ENCODE measurements at regions not wholly inside any gene's neighbourhood (a gene's known extent, or its start where the extent isn't known, plus 50 kb on each side); places are given as distances from the start of the nearest gene placed in this dataset.
"Not testable (repeated sequence)": the region's sequence is repeated elsewhere in the genome, so short reads cannot be mapped to it uniquely, and the experiment has no call there.

- WGBS, 2 experiments (ENCODE audit: extremely low coverage in 2 of 2, insufficient read length in 1 of 2), result no CpG with 5 or more reads among the region's 6 CpGs
- H3K4me1 ChIP-seq (ENCODE audit: control insufficient read depth, insufficient read depth, low read length); H3K4me3 ChIP-seq (ENCODE audit: insufficient read depth, low read depth, low read length); H3K27ac ChIP-seq (ENCODE audit: insufficient read depth, low read length); BruUV-seq (replicated peaks); dilution Hi-C loops (cut with HindIII; ENCODE audit: low sequenced_read_pairs, unreplicated experiment); H3K56ac ChIP-seq (ENCODE audit: extremely low read depth, insufficient read depth, low read length); H3K23ac ChIP-seq (ENCODE audit: low read depth, low read length); H3K9ac ChIP-seq (ENCODE audit: low read depth, low read length); intact Hi-C loops (cut with micrococcal nuclease); ATAC-seq (ENCODE audit: low read depth); H2BK5ac ChIP-seq (ENCODE audit: low read depth, low read length, poor library complexity, severe bottlenecking); H3K4me2 ChIP-seq (ENCODE audit: low read depth, low read length); in situ Hi-C loops (cut with MboI; ENCODE audit: low sequenced_read_pairs); H2BK120ac ChIP-seq (ENCODE audit: low read depth, low read length); H3K9me3 ChIP-seq (ENCODE audit: control insufficient read depth, insufficient read depth, low read length); DNase-seq; H3K9me1 ChIP-seq (ENCODE audit: insufficient read depth, low read length); H3K79me1 ChIP-seq (ENCODE audit: low read depth in 1 of 2, low read length in 2 of 2); H2BK20ac ChIP-seq (ENCODE audit: low read depth, low read length); H2BK15ac ChIP-seq (ENCODE audit: low read depth, low read length); H3K4ac ChIP-seq (ENCODE audit: low read depth, low read length); POLR2A ChIA-PET (ENCODE audit: unreplicated experiment); H3K14ac ChIP-seq (replicated peaks; ENCODE audit: low read depth, low read length); H2AK9ac ChIP-seq (replicated peaks; ENCODE audit: low read depth, low read length, poor library complexity); H3K18ac ChIP-seq (ENCODE audit: low read depth, low read length); H3K36me3 ChIP-seq (ENCODE audit: control insufficient read depth, insufficient read depth, low read length); H2AFZ ChIP-seq (replicated peaks; ENCODE audit: low read length, poor library complexity); CTCF ChIA-PET; H4K8ac ChIP-seq (ENCODE audit: low read depth in 2 of 2, low read length in 2 of 2); H4K20me1 ChIP-seq (ENCODE audit: insufficient read depth, low read length); H4K5ac ChIP-seq (ENCODE audit: low read depth, low read length); H3K27me3 ChIP-seq (ENCODE audit: control insufficient read depth, insufficient read depth, low read length); H2AK5ac ChIP-seq (ENCODE audit: low read depth, low read length); H4K91ac ChIP-seq (ENCODE audit: insufficient read depth, low read depth, low read length): not testable (repeated sequence)
Measured at GRCh38 chr15:84544586-84544985, 56.2 kb upstream of the ZSCAN2 start.

GRCh38 chr15:84547150-84547549 is 53.7 kb upstream of the ZSCAN2 start:
- H2AK5ac ChIP-seq (ENCODE audit: low read depth, low read length); H4K5ac ChIP-seq (ENCODE audit: low read depth, low read length); dilution Hi-C loops (cut with HindIII; ENCODE audit: low sequenced_read_pairs, unreplicated experiment); ATAC-seq (ENCODE audit: low read depth); H3K9ac ChIP-seq (ENCODE audit: low read depth, low read length); H3K56ac ChIP-seq (ENCODE audit: extremely low read depth, insufficient read depth, low read length); DNase-seq; in situ Hi-C loops (cut with MboI; ENCODE audit: low sequenced_read_pairs); H4K8ac ChIP-seq (ENCODE audit: low read depth in 2 of 2, low read length in 2 of 2); H3K27ac ChIP-seq (ENCODE audit: insufficient read depth, low read length); H2BK5ac ChIP-seq (ENCODE audit: low read depth, low read length, poor library complexity, severe bottlenecking); H2AK9ac ChIP-seq (replicated peaks; ENCODE audit: low read depth, low read length, poor library complexity); H2BK120ac ChIP-seq (ENCODE audit: low read depth, low read length); H4K91ac ChIP-seq (ENCODE audit: insufficient read depth, low read depth, low read length); H2BK15ac ChIP-seq (ENCODE audit: low read depth, low read length); H3K18ac ChIP-seq (ENCODE audit: low read depth, low read length); H2BK20ac ChIP-seq (ENCODE audit: low read depth, low read length); POLR2A ChIA-PET (ENCODE audit: unreplicated experiment); H3K9me1 ChIP-seq (ENCODE audit: insufficient read depth, low read length); H3K4me3 ChIP-seq (ENCODE audit: insufficient read depth, low read depth, low read length); H3K36me3 ChIP-seq (ENCODE audit: control insufficient read depth, insufficient read depth, low read length); H3K27me3 ChIP-seq (ENCODE audit: control insufficient read depth, insufficient read depth, low read length); H3K4me1 ChIP-seq (ENCODE audit: control insufficient read depth, insufficient read depth, low read length); H3K14ac ChIP-seq (replicated peaks; ENCODE audit: low read depth, low read length); H3K4ac ChIP-seq (ENCODE audit: low read depth, low read length); H4K20me1 ChIP-seq (ENCODE audit: insufficient read depth, low read length); H3K23ac ChIP-seq (ENCODE audit: low read depth, low read length); BruUV-seq (replicated peaks); H2AFZ ChIP-seq (replicated peaks; ENCODE audit: low read length, poor library complexity); intact Hi-C loops (cut with micrococcal nuclease); H3K9me3 ChIP-seq (ENCODE audit: control insufficient read depth, insufficient read depth, low read length); H3K4me2 ChIP-seq (ENCODE audit: low read depth, low read length): not testable (repeated sequence)
- CTCF ChIA-PET, result interaction anchor here (0.6 to 1.1 kb wide), 2 partner anchors 24 to 788 kb away, joined by 3 read pairs; no protein-coding TSS in a partner anchor
- H3K79me1 ChIP-seq (ENCODE audit: low read depth in 1 of 2, low read length in 2 of 2), result peaks cover 13 to 14% of the 10 kb centered on the region in 2 experiments; a peak in 3 of 4 replicates
- no CpG with 5 or more reads among the region's 2 CpGs for WGBS, 2 experiments (ENCODE audit: extremely low coverage in 2 of 2, insufficient read length in 1 of 2)

All from IMR-90 (cell line).